GM21737 (cell line): ENCODE measurements at regions not wholly inside any gene's neighbourhood (a gene's known extent, or its start where the extent isn't known, plus 50 kb on each side); places are given as distances from the start of the nearest gene placed in this dataset.
"Not testable (repeated sequence)": the region's sequence is repeated elsewhere in the genome, so short reads cannot be mapped to it uniquely, and the experiment has no call there.

ENCODE experiments used
- ATAC-seq: cut with Tn5 transposase; IDR thresholded peaks from one replicate; pipeline ENCODE4 v1.9.1; 2021; ENCODE audit warnings: mild to moderate bottlenecking, moderate library complexity; ENCODE audit not compliant: unreplicated experiment

- ATAC-seq = no peak
These were observed 102.6 kb downstream of the CAAP1 start for GRCh38 chr9:26789959-26790358.

- no peak for ATAC-seq
These were observed 106.0 kb downstream of the CAAP1 start for GRCh38 chr9:26786564-26786963.

DNA sequence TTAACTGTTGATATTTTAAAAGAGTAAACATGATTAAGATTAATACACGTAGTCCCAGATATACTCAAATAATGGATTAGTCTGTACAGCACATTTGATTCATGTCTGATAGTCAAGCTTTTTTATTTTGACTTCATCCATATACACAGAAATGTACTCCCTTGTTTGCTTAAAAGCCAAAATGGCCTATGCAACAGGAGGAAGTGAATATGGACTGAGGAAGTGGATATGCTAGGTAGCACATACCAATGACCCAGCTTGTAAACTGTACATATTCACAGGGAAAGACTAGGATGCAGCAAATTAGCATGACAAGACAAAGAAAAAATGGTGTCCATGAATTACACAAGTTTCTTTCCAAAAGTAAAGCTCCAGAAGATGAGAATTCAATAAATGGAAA, 109.7 kb downstream of the CAAP1 start:
- ATAC-seq = no peak

DNA sequence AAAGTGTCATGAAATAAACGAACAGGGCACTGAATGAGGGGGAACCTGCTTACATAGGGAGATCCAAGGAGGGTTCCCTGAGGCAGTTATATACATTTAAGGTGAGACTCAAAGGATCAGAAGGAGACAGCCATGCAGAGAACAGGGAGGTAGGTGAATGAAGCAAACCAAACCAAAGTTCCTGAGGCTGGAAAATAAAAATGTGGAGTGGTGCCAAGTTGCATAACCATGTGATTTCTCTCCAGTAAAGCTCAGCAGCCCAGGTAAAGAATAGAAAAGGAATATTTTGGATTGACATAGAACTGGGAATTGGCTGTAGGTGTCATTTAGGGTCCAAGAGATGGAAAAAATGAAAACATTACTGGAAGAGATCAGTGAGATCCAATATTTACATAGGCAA, 110.7 kb downstream of the CAAP1 start:
- no peak for ATAC-seq

- ATAC-seq = not testable (repeated sequence)
These were observed 112.3 kb downstream of the CAAP1 start for GRCh38 chr9:26780307-26780706.

DNA sequence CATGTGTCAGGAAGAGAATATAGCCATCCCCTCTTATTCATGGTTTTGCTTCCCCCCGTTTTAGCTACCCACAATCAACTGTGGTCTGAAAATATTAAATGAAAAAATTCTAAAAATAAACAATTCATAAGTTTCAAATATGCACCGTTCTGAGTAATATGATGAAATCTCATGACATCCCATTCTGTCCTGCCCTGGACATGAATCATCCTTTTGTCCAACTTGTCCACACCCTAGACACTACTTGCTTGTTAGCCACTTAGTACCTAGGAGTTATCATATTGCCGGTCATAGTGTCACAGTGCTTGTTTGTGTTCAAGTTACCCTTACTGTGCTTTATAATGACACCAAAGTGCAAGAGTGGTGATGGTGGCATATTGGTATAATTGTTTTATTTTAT, 113.5 kb downstream of the CAAP1 start:
- ATAC-seq = no peak

DNA sequence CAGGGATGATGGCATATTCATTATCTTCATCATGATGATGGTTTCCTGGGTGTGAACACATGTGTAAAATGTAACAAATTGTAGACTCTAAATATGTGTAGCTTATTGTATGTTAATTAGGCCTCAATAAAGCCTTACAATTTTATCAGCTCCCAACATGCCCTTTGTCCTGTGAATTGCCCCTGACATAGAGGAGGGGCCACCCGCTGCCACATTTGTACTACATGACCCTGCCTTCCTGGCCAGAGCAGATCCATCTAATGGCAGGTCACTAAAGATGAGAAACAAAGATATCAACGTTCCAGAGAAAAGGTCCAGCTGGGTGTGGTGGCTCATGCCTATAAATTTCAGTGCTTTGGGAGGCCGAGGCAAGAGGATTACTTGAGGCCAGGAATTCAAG, 117.2 kb downstream of the CAAP1 start:
- ATAC-seq = no peak

GRCh38 chr9:26773056-26773455, 119.5 kb downstream of the CAAP1 start:
- no peak for ATAC-seq

DNA sequence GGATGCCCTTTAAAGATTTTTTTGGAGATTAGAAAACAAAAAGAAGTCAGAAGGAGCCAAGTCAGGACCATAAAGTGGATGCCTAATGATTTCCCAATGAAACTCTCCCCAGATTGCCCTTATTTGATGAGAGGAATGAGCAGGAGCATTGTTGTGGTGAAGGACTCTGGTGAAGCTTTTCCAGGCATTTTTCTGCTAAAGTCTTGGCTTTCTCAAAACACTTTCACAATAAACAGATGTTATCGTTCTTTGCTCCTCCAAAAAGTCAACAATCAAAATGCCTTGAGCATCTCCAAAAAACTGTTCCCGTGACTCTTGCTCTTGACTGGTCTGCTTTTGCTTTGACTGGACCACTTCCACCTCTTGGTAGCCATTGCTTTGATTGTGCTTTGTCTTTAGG, 121.8 kb downstream of the CAAP1 start:
- ATAC-seq = no peak

GRCh38 chr9:26768145-26768544, 124.5 kb downstream of the CAAP1 start:
- no peak for ATAC-seq

- no peak for ATAC-seq
These were observed 131.9 kb downstream of the CAAP1 start for GRCh38 chr9:26760675-26761074.

DNA sequence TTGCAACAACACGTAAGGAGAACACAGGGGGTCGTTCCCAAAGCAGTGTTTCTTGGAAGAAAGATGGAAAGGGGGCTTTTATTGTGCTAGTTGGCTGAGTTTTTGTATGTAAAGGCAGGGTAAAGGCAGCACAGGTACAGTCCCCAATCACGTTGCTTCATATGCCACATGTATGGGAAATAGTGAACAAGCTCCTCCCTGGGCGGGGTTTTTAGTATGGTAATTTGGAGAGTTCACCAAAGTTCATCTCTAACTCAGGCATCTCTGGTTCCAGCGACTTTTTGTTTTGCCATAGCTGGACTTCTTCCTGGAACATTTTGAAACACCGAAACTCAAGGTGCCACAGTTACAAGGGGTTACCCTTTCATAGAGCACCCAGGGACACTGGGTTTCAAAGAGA, 133.9 kb downstream of the CAAP1 start:
- ATAC-seq = no peak

DNA sequence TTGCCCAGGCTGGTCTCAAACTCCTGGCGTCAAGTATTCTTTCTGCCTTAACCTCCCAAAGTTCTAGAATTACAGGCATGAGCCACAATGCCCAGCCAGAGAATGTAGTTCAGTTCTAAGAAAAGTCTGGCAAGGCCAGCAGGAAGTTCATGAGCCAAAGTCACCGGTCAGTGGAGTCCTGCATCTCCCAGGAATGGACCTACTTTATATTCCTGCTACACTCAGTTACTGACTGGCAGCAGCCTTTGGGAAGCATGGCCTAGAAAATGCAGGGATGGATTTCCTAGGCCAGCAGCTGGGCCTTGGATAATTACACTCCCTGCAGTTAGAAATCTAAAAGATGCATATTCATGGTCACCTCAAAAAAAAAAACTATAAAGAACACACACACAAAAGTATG, 135.7 kb downstream of the CAAP1 start:
- no peak for ATAC-seq

DNA sequence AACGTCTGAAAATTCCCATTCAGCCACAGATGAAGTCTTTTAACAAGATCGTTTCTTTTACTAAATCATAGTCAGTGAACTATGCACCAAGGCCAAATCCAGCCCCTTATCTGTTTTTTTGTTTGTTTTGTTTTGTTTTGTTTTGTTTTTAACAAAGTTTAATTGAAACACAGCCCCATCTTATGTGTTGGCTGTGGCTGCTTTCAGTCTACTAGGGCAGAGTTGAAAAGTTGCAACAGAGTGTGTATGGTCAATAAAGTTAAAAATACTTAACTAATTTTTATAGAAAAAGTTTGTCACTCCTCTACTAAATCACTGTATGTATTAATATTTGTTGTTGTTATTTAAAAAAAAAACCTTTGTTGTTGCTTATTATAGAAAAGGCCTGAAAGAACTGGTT, 137.1 kb downstream of the CAAP1 start:
- ATAC-seq = no peak

DNA sequence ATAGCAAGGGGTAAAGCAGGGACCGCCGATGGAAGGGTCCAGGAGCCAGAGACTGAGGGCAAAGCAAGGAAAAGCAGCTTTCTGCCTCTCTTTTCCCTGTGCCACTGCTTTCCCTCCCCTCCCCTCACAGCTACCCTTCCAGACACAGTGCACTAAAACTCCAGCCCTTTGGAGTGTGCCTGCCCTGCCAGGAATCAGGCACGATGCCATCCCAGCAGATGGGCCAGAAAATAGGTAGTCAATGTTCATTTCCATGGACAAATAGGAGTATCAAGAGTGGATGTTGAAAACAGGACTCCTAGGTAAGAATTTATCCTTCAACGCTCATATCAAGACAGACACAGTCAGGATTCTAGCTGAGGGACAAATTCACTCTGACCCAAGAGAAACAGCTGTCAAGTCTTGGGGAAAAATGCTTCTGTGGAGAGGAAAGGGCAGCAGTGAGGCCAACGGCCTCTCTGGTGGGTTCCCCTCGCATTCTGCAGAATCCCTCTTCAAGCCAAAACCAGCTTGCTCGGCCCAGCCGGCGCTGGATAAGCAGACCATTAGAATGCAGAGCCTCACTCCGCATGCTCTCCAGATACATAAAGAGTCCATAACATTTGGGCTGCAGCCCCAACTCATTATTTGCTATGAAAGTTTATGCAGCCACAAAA, 138.0 kb downstream of the CAAP1 start:
- no peak for ATAC-seq

- ATAC-seq = no peak
These were observed 138.6 kb downstream of the CAAP1 start for GRCh38 chr9:26753971-26754370.

DNA sequence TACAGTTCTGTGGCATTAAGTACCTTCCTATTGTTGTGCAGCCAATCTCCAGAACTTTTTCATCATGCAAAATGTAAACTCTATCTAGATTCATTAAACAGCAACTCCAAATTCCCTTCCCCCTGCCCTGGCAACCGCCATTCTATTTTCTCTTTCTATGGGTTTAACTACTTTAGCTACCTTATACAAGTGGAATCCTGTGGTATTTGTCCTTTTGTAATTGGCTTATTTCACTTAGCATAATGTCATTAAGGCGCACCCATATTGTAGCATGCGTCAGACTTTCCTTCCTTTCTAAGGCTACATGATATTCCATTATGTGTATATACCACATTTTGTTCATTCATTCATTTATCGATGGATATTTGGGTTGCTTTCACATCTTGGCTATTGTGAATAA, 142.4 kb downstream of the CAAP1 start:
- no peak for ATAC-seq

DNA sequence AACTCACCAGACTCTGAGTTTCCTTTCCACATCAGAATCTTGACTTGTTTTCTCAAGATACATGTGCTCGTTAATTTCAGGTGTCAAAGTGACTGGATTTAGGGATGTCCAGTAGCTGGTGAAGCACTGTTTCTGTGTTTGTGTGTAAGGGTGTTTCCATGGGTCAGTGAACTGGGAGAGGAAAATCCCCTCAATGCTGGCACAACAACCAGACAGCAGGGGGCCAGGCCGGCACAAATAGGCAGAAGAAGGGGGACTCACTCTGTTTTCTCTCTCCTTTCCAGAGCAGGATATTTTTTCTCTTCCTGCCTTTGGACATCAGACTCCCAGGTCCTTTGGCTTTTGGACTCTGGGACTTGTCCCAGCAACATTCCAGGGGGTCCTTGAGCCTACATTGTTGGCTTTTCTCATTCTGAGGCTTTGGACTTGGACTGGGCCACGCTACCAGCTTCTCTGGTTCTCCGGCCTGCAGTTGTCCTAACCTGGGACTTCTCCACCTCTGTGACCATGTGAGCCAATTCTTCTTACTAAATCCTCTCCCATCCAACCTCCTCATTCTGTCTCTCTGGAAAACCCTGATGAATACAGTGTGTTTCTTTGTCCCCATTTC, 144.0 kb downstream of the CAAP1 start:
- no peak for ATAC-seq

DNA sequence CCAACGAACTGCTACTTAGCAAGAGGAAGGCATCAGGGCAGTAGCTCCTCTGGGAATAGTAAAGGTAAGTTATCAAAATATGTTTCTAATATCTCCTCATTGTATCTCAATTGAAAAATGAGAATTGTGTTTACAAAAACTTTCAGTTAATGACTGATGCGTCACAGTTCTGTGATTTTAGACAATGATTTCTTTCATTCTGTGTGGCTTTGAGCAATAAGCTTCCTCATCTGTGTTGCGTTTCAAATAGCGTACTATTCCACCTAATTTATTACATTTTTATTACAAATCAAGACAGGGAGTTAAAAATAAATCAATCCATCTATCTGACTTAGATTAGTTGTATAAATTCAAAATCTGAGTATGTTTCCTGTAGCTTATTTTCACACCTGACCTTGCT, 145.0 kb downstream of the CAAP1 start:
- ATAC-seq = no peak

- peak; percentile 91 for ATAC-seq
These were observed 146.1 kb downstream of the CAAP1 start for GRCh38 chr9:26746357-26747072.

- no peak for ATAC-seq
These were observed 147.5 kb downstream of the CAAP1 start for GRCh38 chr9:26745111-26745510.

GRCh38 chr9:26744191-26744965, 148.2 kb downstream of the CAAP1 start:
- ATAC-seq = no peak
